ENCODE measurements at regions not wholly inside any gene's neighbourhood (a gene's known extent, or its start where the extent isn't known, plus 50 kb on each side); places are given as distances from the start of the nearest gene placed in this dataset.
"Not testable (repeated sequence)": the region's sequence is repeated elsewhere in the genome, so short reads cannot be mapped to it uniquely, and the experiment has no call there.

DNA sequence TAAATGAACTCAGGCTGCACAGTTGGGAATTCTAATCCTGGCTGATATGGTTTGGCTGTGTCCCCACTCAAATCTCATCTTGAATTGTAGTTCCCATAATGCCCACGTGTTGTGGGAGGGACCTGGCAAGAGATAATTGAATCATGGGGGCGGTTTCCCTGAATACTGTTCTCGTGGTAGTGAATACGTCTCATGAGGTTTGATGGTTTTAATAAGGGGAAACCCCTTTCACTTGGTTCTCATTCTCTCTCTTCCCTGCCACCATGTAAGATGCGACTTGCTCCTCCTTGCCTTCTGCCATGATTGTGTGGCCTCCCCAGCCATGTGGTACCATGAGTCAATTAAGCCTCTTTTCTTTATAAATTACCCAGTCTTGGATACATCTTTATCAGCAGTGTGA, 143.8 kb downstream of the PCSK1 start:
- not testable (repeated sequence) for TF ChIP-seq EP300, POLR2A (IDR thresholded peaks at IDR 0.05)
- TF ChIP-seq, protein P1, sequence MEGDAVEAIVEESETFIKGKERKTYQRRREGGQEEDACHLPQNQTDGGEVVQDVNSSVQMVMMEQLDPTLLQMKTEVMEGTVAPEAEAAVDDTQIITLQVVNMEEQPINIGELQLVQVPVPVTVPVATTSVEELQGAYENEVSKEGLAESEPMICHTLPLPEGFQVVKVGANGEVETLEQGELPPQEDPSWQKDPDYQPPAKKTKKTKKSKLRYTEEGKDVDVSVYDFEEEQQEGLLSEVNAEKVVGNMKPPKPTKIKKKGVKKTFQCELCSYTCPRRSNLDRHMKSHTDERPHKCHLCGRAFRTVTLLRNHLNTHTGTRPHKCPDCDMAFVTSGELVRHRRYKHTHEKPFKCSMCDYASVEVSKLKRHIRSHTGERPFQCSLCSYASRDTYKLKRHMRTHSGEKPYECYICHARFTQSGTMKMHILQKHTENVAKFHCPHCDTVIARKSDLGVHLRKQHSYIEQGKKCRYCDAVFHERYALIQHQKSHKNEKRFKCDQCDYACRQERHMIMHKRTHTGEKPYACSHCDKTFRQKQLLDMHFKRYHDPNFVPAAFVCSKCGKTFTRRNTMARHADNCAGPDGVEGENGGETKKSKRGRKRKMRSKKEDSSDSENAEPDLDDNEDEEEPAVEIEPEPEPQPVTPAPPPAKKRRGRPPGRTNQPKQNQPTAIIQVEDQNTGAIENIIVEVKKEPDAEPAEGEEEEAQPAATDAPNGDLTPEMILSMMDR (IDR thresholded peaks at IDR 0.05) = not testable (repeated sequence)

Data from tibial nerve (tissue), 4 donors.